HCT116 (cell line): ENCODE measurements at regions not wholly inside any gene's neighbourhood (a gene's known extent, or its start where the extent isn't known, plus 50 kb on each side); places are given as distances from the start of the nearest gene placed in this dataset.

Experiments used
- ATAC-seq: fragments of 200-7000 bp; cut with Tn5 transposase; 2 replicates; pipeline ENCODE4 v1.9.1; 2020; ENCODE audit warnings: mild to moderate bottlenecking, moderate library complexity
- BruUV-seq: library from RNA; stranded (reverse); fragments of 400-500 nt; replicated peaks from 2 replicates; lab custom pipeline; 2021; lab: Mats Ljungman, UMichigan
- CTCF ChIA-PET: fragments of 300-600 bp; sonication (Branson Sonifier 250); formaldehyde crosslinking; loops from one replicate; lab custom pipeline; 2021; ENCODE audit warnings: antibody characterized with exemption; lab: Charles Lee
- POLR2A ChIA-PET: fragments of 300-600, 350-600 bp; sonication (Branson Sonifier 250); formaldehyde crosslinking; loops from one replicate; lab custom pipeline; 2021; ENCODE audit warnings: antibody characterized with exemption; lab: Charles Lee
- RAD21 ChIA-PET, 2 experiments: fragments of 300-600 bp; sonication (Branson Sonifier 250); formaldehyde crosslinking; loops; one replicate each; lab custom pipeline; 2023; ENCODE audit warnings: low total read pairs in 2 of 2; ENCODE audit not compliant: uncharacterized antibody in 2 of 2, unreplicated experiment in 2 of 2, low non-redundant PET in 1 of 2; lab: Charles Lee
- DNase-seq: peaks from one replicate; pipeline ENCODE4 v3.0.0-alpha.2; 2010; ENCODE audit warnings: low read depth, low spot score
- H2AFZ ChIP-seq: fragments of 200-600 bp; shearing (Covaris generic), sonication (generic); 2 replicates; pipeline ENCODE4 v1.6.1; 2017; ENCODE audit warnings: low read depth, mixed run types, mixed read lengths, antibody characterized with exemption, low read length; ENCODE audit not compliant: poor library complexity, severe bottlenecking
- H3K27ac ChIP-seq: 2 replicates; pipeline ENCODE4 v1.5.1; 2012; ENCODE audit warnings: low read depth, low read length
- H3K27me3 ChIP-seq: fragments of 200-600 bp; sonication (generic); 2 replicates; pipeline ENCODE4 v1.6.1; 2016; ENCODE audit warnings: mixed run types, low read length, mixed read lengths; ENCODE audit not compliant: insufficient read depth
- H3K36me3 ChIP-seq, 2 experiments: fragments of 200-500 bp in 1 of 2; fragments of 200-600 bp in 1 of 2; sonication (Bioruptor generic) in 1 of 2; sonication (generic) in 1 of 2; 2 replicates each; pipeline versions ENCODE4 v1.5.1 to v1.6.1; 2014 to 2016; ENCODE audit warnings: low read length in 2 of 2, inconsistent platforms in 1 of 2, mixed read lengths in 1 of 2, mixed run types in 1 of 2; ENCODE audit not compliant: insufficient read depth in 2 of 2, control insufficient read depth in 1 of 2
- H3K4me1 ChIP-seq, 2 experiments: fragments of 200-600 bp in 1 of 2; sonication (generic) in 1 of 2; 2 replicates each; pipeline versions ENCODE4 v1.5.1 to v1.6.1; 2012 to 2017; ENCODE audit warnings: low read length in 2 of 2, inconsistent platforms in 1 of 2, mild to moderate bottlenecking in 1 of 2, mixed read lengths in 1 of 2, mixed run types in 1 of 2, moderate library complexity in 1 of 2; ENCODE audit not compliant: insufficient read depth in 2 of 2, control insufficient read depth in 1 of 2
- H3K4me2 ChIP-seq: fragments of 200-600 bp; sonication (generic); 2 replicates; pipeline ENCODE4 v1.6.1; 2017; ENCODE audit warnings: mixed run types, low read length, mixed read lengths
- H3K4me3 ChIP-seq, 2 experiments: fragments of 200-600 bp in 1 of 2; sonication (generic) in 1 of 2; replicated peaks in 1 of 2; 2 replicates each; pipeline ENCODE4 v1.5.1; 2011 to 2016; ENCODE audit warnings: low read length in 2 of 2, control low read depth in 1 of 2, low read depth in 1 of 2, mild to moderate bottlenecking in 1 of 2, mixed read lengths in 1 of 2, mixed run types in 1 of 2
- H3K79me2 ChIP-seq: fragments of 200-600 bp; sonication (generic); 2 replicates; pipeline ENCODE4 v1.6.1; 2017; ENCODE audit warnings: mild to moderate bottlenecking, mixed run types, low read length, moderate library complexity, mixed read lengths; ENCODE audit not compliant: insufficient read depth
- H3K9ac ChIP-seq: fragments of 200-600 bp; sonication (generic); 2 replicates; pipeline ENCODE4 v1.6.1; 2016; ENCODE audit warnings: low read length, mixed read lengths
- H3K9me2 ChIP-seq: fragments of 200-600 bp; sonication (generic), shearing (Covaris generic); 2 replicates; pipeline ENCODE4 v1.6.1; 2017; ENCODE audit warnings: mixed run types, mild to moderate bottlenecking, moderate library complexity; ENCODE audit not compliant: insufficient read depth
- H3K9me3 ChIP-seq, 2 experiments: fragments of 200-500 bp in 1 of 2; fragments of 200-600 bp in 1 of 2; sonication (Bioruptor generic) in 1 of 2; sonication (generic) in 1 of 2; 2 replicates each; pipeline ENCODE4 v1.6.1; 2014 to 2017; ENCODE audit warnings: low read length in 2 of 2, mixed read lengths in 2 of 2, inconsistent platforms in 1 of 2, low read depth in 1 of 2, mild to moderate bottlenecking in 1 of 2, mixed run types in 1 of 2, moderate library complexity in 1 of 2; ENCODE audit not compliant: control insufficient read depth in 1 of 2, insufficient read depth in 1 of 2
- H4K20me1 ChIP-seq: fragments of 200-600 bp; sonication (generic), shearing (Covaris generic); 2 replicates; pipeline ENCODE4 v1.6.1; 2017; ENCODE audit warnings: mixed run types, mild to moderate bottlenecking, moderate library complexity; ENCODE audit not compliant: insufficient read depth
- CEBPB ChIP-seq: IDR thresholded peaks from 2 replicates; pipeline ENCODE4 v1.6.1; 2012; ENCODE audit warnings: low read depth
- CTCF ChIP-seq, 3 experiments: fragments of 200-600 bp in 1 of 3; sonication (generic) in 1 of 3; IDR thresholded peaks in 2 of 3; conservative IDR thresholded peaks in 1 of 3; 2 replicates each; pipeline ENCODE4 v1.5.1; 2012 to 2017; ENCODE audit warnings: low read depth in 2 of 3, low read length in 2 of 3, antibody characterized with exemption in 1 of 3, borderline replicate concordance in 1 of 3, control low read depth in 1 of 3, mild to moderate bottlenecking in 1 of 3, mixed read lengths in 1 of 3, mixed run types in 1 of 3, moderate library complexity in 1 of 3; ENCODE audit not compliant: insufficient read depth in 1 of 3
- ELF1 ChIP-seq: IDR thresholded peaks from 2 replicates; pipeline ENCODE4 v1.6.1; 2012; ENCODE audit warnings: low read depth, borderline replicate concordance
- EZH2 ChIP-seq: fragments of 200-600 bp; sonication (generic); IDR thresholded peaks from 2 replicates; pipeline ENCODE4 v1.6.1; 2017; ENCODE audit warnings: antibody characterized with exemption, mixed run types
- JUND ChIP-seq: IDR thresholded peaks from 2 replicates; pipeline ENCODE4 v1.6.1; 2012
- MAX ChIP-seq: IDR thresholded peaks from 2 replicates; pipeline ENCODE4 v1.6.1; 2012
- POLR2A ChIP-seq: IDR thresholded peaks from 2 replicates; pipeline ENCODE4 v1.7.0; 2011; ENCODE audit warnings: borderline replicate concordance; ENCODE audit not compliant: insufficient read depth, insufficient read length; ENCODE audit errors: extremely low read depth
- REST ChIP-seq: IDR thresholded peaks from 2 replicates; pipeline ENCODE4 v1.6.1; 2012; ENCODE audit warnings: low read depth
- SRF ChIP-seq: IDR thresholded peaks from 2 replicates; pipeline ENCODE4 v1.6.1; 2012; ENCODE audit warnings: low read depth
- TCF7L2 ChIP-seq: IDR thresholded peaks from 2 replicates; pipeline ENCODE4 v1.7.0; 2011; ENCODE audit warnings: borderline replicate concordance, inconsistent platforms; ENCODE audit not compliant: insufficient read depth, insufficient read length; ENCODE audit errors: extremely low read depth
- ZNF274 ChIP-seq: fragments of 200-500 bp; sonication (Bioruptor generic); IDR thresholded peaks from 2 replicates; pipeline ENCODE4 v1.6.1; 2014; ENCODE audit warnings: mild to moderate bottlenecking, low read depth, low read length, inconsistent platforms
- intact Hi-C: fragments of 100-400 bp; cut with micrococcal nuclease; formaldehyde crosslinking; loops from 2 replicates; pipeline ENCODE4 v1.10.0; 2022

- Histone ChIP-seq H3K9ac (no peak overlapping the region), H3K4me1 (no peaks in the 10 kb centered on the region), H3K9me2 (no peaks in the 10 kb centered on the region), H3K4me2 (no peak overlapping the region), H3K79me2 (no peaks in the 10 kb centered on the region), H2AFZ (no peak overlapping the region), H3K27me3 (no peaks in the 10 kb centered on the region), H4K20me1 (no peaks in the 10 kb centered on the region), H3K9me3 (no peaks in the 10 kb centered on the region), H3K36me3 (no peaks in the 10 kb centered on the region), H3K27ac (no peak overlapping the region), H3K4me3 (no peak overlapping the region)
- BruUV-seq = no TSS peak
- TF ChIP-seq REST (no peak), SRF (no peak), MAX (no peak), ELF1 (no peak), JUND (no peak), CTCF (IDR thresholded peaks at IDR 0.05 in 2 of 3, conservative IDR thresholded peaks at IDR 0.05 in 1 of 3; ENCODE audit: borderline replicate concordance in 1 of 3, insufficient read depth in 1 of 3, low read depth in 2 of 3, low read length in 2 of 3) (no peak), EZH2 (no peak), TCF7L2 (no peak), CEBPB (no peak), POLR2A (no peak), ZNF274 (no peak)
- intact Hi-C loops = no loop called here
- CTCF ChIA-PET = interaction anchor here (0.9 to 1.2 kb wide), 2 partner anchors 12 to 36 kb away, joined by 3 read pairs; no protein-coding TSS in a partner anchor
- RAD21 ChIA-PET = no interaction called here
- ATAC-seq (no peak), DNase-seq (no peak)
- POLR2A ChIA-PET = no interaction called here
Measured at GRCh38 chr1:88216441-88216840, 467.6 kb upstream of the PKN2 start.
